Breast epithelium (tissue), 4 donors: ENCODE measurements at regions not wholly inside any gene's neighbourhood (a gene's known extent, or its start where the extent isn't known, plus 50 kb on each side); places are given as distances from the start of the nearest gene placed in this dataset.

Source experiments
- DNase-seq, 2 donors: peaks; one replicate each; pipeline ENCODE4 v3.0.0-alpha.2; 2019; ENCODE audit warnings: low spot score in 2 of 2
- H3K27ac ChIP-seq, 2 donors: fragments of 200-600 bp; sonication (generic) in 1 of 2; one replicate each; pipeline ENCODE4 v1.5.1; 2016 to 2019; ENCODE audit warnings: mild to moderate bottlenecking in 1 of 2
- H3K27me3 ChIP-seq, 2 donors: fragments of 200-600 bp; sonication (generic) in 1 of 2; one replicate each; pipeline versions ENCODE4 v1.5.1 to v1.6.0; 2017 to 2019; ENCODE audit warnings: control low read depth in 1 of 2, mild to moderate bottlenecking in 1 of 2
- H3K36me3 ChIP-seq: fragments of 200-600 bp; one replicate; pipeline ENCODE4 v1.5.1; 2019
- H3K4me1 ChIP-seq, 2 donors: fragments of 200-600 bp; sonication (generic); one replicate each; pipeline ENCODE4 v1.5.1; 2016 to 2019; ENCODE audit warnings: control low read depth in 1 of 2
- H3K4me3 ChIP-seq, 3 donors: fragments of 200-600 bp; sonication (generic); 1 replicate in 2 of 3; 2 replicates in 1 of 3; pipeline ENCODE4 v1.5.1; 2016 to 2019; ENCODE audit warnings: mild to moderate bottlenecking in 3 of 3, moderate library complexity in 2 of 3
- H3K9me3 ChIP-seq, 2 donors: fragments of 200-600 bp; sonication (generic) in 1 of 2; one replicate each; pipeline ENCODE4 v1.5.1; 2016 to 2019; ENCODE audit warnings: control low read depth in 1 of 2
- CTCF ChIP-seq, 3 donors: fragments of 450-650 bp; IDR thresholded peaks; one replicate each; pipeline ENCODE4 v1.5.1; 2016 to 2017; ENCODE audit warnings: antibody characterized with exemption in 3 of 3, mild to moderate bottlenecking in 3 of 3, moderate library complexity in 3 of 3
- POLR2A ChIP-seq: fragments of 450-650 bp; IDR thresholded peaks from one replicate; pipeline ENCODE4 v1.6.1; 2016; ENCODE audit warnings: antibody characterized with exemption, mild to moderate bottlenecking, moderate library complexity
- POLR2AphosphoS5 ChIP-seq, 3 donors: sonication (generic); formaldehyde crosslinking; IDR thresholded peaks; one replicate each; pipeline ENCODE4 v1.6.1; 2017; ENCODE audit warnings: antibody characterized with exemption in 3 of 3
- intact Hi-C: fragments of 100-400 bp; cut with DNase I; formaldehyde crosslinking; loops from one replicate; pipeline ENCODE4 v1.15.1; 2023; ENCODE audit warnings: low total_unique reads

- Histone ChIP-seq H3K27me3 (no peaks in the 10 kb centered on the region), H3K9me3 (no peaks in the 10 kb centered on the region)
- TF ChIP-seq CTCF (IDR thresholded peaks at IDR 0.05) (no peak), POLR2A (no peak), POLR2AphosphoS5 (IDR thresholded peaks at IDR 0.05) (no peak)
Observed at GRCh38 chr13:109481040-109481439, 305.3 kb downstream of the IRS2 start.

GRCh38 chr13:109480011-109480955 lies 306.1 kb downstream of the IRS2 start:
- H3K9me3 ChIP-seq = no peaks in the 10 kb centered on the region
- H3K36me3 ChIP-seq = no peaks in the 10 kb centered on the region
- no peak overlapping the region for H3K27ac ChIP-seq
- H3K4me3 ChIP-seq = no peak overlapping the region
- TF ChIP-seq POLR2A (no peak), CTCF (IDR thresholded peaks at IDR 0.05) (no peak), POLR2AphosphoS5 (IDR thresholded peaks at IDR 0.05) (no peak)
- no peak for DNase-seq
- intact Hi-C loops = no loop called here
- no peaks in the 10 kb centered on the region for H3K27me3 ChIP-seq
- H3K4me1 ChIP-seq = no peaks in the 10 kb centered on the region

More at GRCh38 chr13:109481040-109481439, 305.3 kb downstream of the IRS2 start:
- no peak overlapping the region for H3K27ac ChIP-seq
- H3K36me3 ChIP-seq = no peaks in the 10 kb centered on the region
- no peak for DNase-seq
- H3K4me1 ChIP-seq = no peaks in the 10 kb centered on the region
- intact Hi-C loops = no loop called here
- no peak overlapping the region for H3K4me3 ChIP-seq

- Histone ChIP-seq H3K4me1 (no peaks in the 10 kb centered on the region), H3K9me3 (no peaks in the 10 kb centered on the region), H3K4me3 (no peak overlapping the region), H3K36me3 (no peaks in the 10 kb centered on the region), H3K27me3 (no peaks in the 10 kb centered on the region), H3K27ac (no peak overlapping the region)
- no peak for DNase-seq
- intact Hi-C loops = no loop called here
- no peak for TF ChIP-seq POLR2AphosphoS5 (IDR thresholded peaks at IDR 0.05)
- TF ChIP-seq CTCF (IDR thresholded peaks at IDR 0.05) = no peak
- no peak for TF ChIP-seq POLR2A
Observed at GRCh38 chr13:109479534-109479933, 306.8 kb downstream of the IRS2 start.

- Histone ChIP-seq H3K4me1 (no peaks in the 10 kb centered on the region), H3K9me3 (no peaks in the 10 kb centered on the region), H3K36me3 (no peaks in the 10 kb centered on the region), H3K27me3 (no peaks in the 10 kb centered on the region), H3K27ac (no peak overlapping the region), H3K4me3 (no peak overlapping the region)
- TF ChIP-seq CTCF (IDR thresholded peaks at IDR 0.05) (no peak), POLR2AphosphoS5 (IDR thresholded peaks at IDR 0.05) (no peak), POLR2A (no peak)
- intact Hi-C loops = no loop called here
- no peak for DNase-seq
Observed at GRCh38 chr13:109476001-109476400, 310.4 kb downstream of the IRS2 start.

GRCh38 chr13:109468123-109468522 lies 318.3 kb downstream of the IRS2 start:
- no peak for DNase-seq
- Histone ChIP-seq H3K4me3 (no peak overlapping the region), H3K9me3 (no peaks in the 10 kb centered on the region), H3K36me3 (no peaks in the 10 kb centered on the region), H3K27ac (no peak overlapping the region), H3K4me1 (no peaks in the 10 kb centered on the region), H3K27me3 (no peaks in the 10 kb centered on the region)
- TF ChIP-seq CTCF (IDR thresholded peaks at IDR 0.05) = no peak
- TF ChIP-seq POLR2AphosphoS5 (IDR thresholded peaks at IDR 0.05) = no peak
- TF ChIP-seq POLR2A = no peak
- intact Hi-C loops = no loop called here
